Psoas muscle (tissue), 7 donors: ENCODE measurements at regions not wholly inside any gene's neighbourhood (a gene's known extent, or its start where the extent isn't known, plus 50 kb on each side); places are given as distances from the start of the nearest gene placed in this dataset.

Source experiments
- ATAC-seq, 4 donors: fragments of 200-7000 bp; cut with Tn5 transposase; one replicate each; pipeline ENCODE4 v1.9.1; 2020; ENCODE audit warnings: moderate library complexity in 3 of 4, mild to moderate bottlenecking in 2 of 4
- DNase-seq, 2 donors: peaks; one replicate each; pipeline ENCODE4 v3.0.0-alpha.2; 2020
- H3K27ac ChIP-seq: fragments of 200-600 bp; one replicate; pipeline ENCODE4 v1.8.0; 2022
- H3K27me3 ChIP-seq, 3 donors: fragments of 200-600 bp in 1 of 3; one replicate each; pipeline versions ENCODE4 v1.6.1 to v1.8.0; 2013 to 2022; ENCODE audit warnings: low read length in 2 of 3, mild to moderate bottlenecking in 2 of 3, moderate library complexity in 1 of 3; ENCODE audit not compliant: insufficient read depth in 3 of 3
- H3K36me3 ChIP-seq, 2 donors: fragments of 200-600 bp in 1 of 2; one replicate each; pipeline versions ENCODE4 v1.6.1 to v1.8.0; 2013 to 2022; ENCODE audit warnings: low read depth in 1 of 2, mild to moderate bottlenecking in 1 of 2, moderate library complexity in 1 of 2; ENCODE audit not compliant: insufficient read depth in 1 of 2
- H3K4me1 ChIP-seq: fragments of 200-600 bp; one replicate; pipeline ENCODE4 v1.8.0; 2022
- H3K4me3 ChIP-seq: fragments of 200-600 bp; one replicate; pipeline ENCODE4 v1.8.0; 2022; ENCODE audit warnings: mild to moderate bottlenecking
- H3K9me3 ChIP-seq: fragments of 200-600 bp; one replicate; pipeline ENCODE4 v1.8.0; 2022
- WGBS, 3 donors: extraction: QIAGEN DNeasy Blood & Tissue Kit; methylation state at CpG; one replicate each; pipeline versions ENCODE4 v1.1.6 to v1.1.7; 2013; 5-methylcytosine and 5-hydroxymethylcytosine counted together
- intact Hi-C, 2 donors: fragments of 100-400 bp; cut with DNase I; formaldehyde crosslinking; loops; one replicate each; pipeline versions ENCODE4 v1.11.0 to v1.14.2; 2022
- TF ChIP-seq, protein P1 (sequence below): fragments of 200-600 bp; IDR thresholded peaks from one replicate; pipeline ENCODE4 v1.8.0; 2022; ENCODE audit warnings: antibody characterized with exemption
- donor health status: healthy with polysubstance abuse.
- donor health status: DM: no; HTN: no; CAD: no; lungs with moderate emphysema.
- donor health status: Bipolar disorder and iron deficiency.
- donor health status: healthy.
- donor health status: DM: yes; HTN: yes; CAD: no.
- donor health status: DM: no; HTN: no; CAD: no.
- donor health status: DM: yes; HTN: yes; CAD: no.

DNA sequence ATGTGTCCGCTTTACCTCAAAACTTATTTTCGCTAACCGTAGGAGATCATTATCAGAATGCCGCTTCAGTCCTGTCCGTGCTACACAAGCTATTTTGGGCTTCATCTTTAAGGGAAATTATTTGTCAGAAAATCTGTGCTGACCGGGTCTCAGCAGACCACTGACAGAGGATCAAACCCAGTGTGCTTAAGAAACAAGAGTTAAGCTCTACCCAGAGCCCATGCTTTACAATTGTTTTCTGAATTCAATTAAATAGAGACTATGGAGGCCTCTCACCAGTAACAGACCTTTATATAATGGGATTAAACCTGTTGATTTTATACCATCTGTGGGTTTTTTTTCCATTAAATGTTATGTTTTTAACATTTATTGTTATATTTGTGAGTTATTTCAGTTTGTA, 1956.7 kb upstream of the PIK3C3 start:
- Histone ChIP-seq H3K4me1 (no peaks in the 10 kb centered on the region), H3K36me3 (no peaks in the 10 kb centered on the region), H3K9me3 (no peaks in the 10 kb centered on the region), H3K4me3 (no peak overlapping the region), H3K27me3 (no peaks in the 10 kb centered on the region), H3K27ac (no peak overlapping the region)
- TF ChIP-seq, protein P1, sequence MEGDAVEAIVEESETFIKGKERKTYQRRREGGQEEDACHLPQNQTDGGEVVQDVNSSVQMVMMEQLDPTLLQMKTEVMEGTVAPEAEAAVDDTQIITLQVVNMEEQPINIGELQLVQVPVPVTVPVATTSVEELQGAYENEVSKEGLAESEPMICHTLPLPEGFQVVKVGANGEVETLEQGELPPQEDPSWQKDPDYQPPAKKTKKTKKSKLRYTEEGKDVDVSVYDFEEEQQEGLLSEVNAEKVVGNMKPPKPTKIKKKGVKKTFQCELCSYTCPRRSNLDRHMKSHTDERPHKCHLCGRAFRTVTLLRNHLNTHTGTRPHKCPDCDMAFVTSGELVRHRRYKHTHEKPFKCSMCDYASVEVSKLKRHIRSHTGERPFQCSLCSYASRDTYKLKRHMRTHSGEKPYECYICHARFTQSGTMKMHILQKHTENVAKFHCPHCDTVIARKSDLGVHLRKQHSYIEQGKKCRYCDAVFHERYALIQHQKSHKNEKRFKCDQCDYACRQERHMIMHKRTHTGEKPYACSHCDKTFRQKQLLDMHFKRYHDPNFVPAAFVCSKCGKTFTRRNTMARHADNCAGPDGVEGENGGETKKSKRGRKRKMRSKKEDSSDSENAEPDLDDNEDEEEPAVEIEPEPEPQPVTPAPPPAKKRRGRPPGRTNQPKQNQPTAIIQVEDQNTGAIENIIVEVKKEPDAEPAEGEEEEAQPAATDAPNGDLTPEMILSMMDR, result no peak
- 90 to 93% (median 93%) methylated on average over 6 of the region's 6 CpGs for WGBS, 3 donors
- ATAC-seq (no peak), DNase-seq (no peak)
- intact Hi-C loops, result no loop called here

- intact Hi-C loops, result loop anchor here in 1 of 2 donors (5.0 kb wide), 1 partner anchor 1253 kb away; no protein-coding TSS in a partner anchor
These were observed 1960.5 kb upstream of the PIK3C3 start for GRCh38 chr18:39994498-39994897.

GRCh38 chr18:39991696-39992265, 1963.3 kb upstream of the PIK3C3 start:
- WGBS, 3 donors, result 67 to 69% (median 68%) methylated on average over 6 of the region's 6 CpGs
- Histone ChIP-seq H3K27ac (no peak overlapping the region), H3K4me3 (no peak overlapping the region), H3K27me3 (no peaks in the 10 kb centered on the region), H3K9me3 (no peaks in the 10 kb centered on the region), H3K36me3 (no peaks in the 10 kb centered on the region), H3K4me1 (no peaks in the 10 kb centered on the region)
- TF ChIP-seq, protein P1, result no peak
- intact Hi-C loops, result loop anchor here in 1 of 2 donors (5.0 kb wide), 1 partner anchor 1256 kb away; no protein-coding TSS in a partner anchor
- ATAC-seq, result no peak
- no peak for DNase-seq

More at GRCh38 chr18:39994498-39994897, 1960.5 kb upstream of the PIK3C3 start:
- H3K27me3 ChIP-seq, result no peaks in the 10 kb centered on the region
- no peaks in the 10 kb centered on the region for H3K9me3 ChIP-seq
- no peak overlapping the region for H3K27ac ChIP-seq
- no peaks in the 10 kb centered on the region for H3K36me3 ChIP-seq
- H3K4me3 ChIP-seq, result no peak overlapping the region
- DNase-seq, result no peak
- H3K4me1 ChIP-seq, result no peaks in the 10 kb centered on the region
- 91 to 96% (median 94%) methylated on average over 2 of the region's 2 CpGs for WGBS, 3 donors
- TF ChIP-seq, protein P1, result no peak
- ATAC-seq, result no peak

- DNase-seq, result no peak
- no peaks in the 10 kb centered on the region for H3K4me1 ChIP-seq
- no peaks in the 10 kb centered on the region for H3K36me3 ChIP-seq
- H3K27ac ChIP-seq, result no peak overlapping the region
- no peaks in the 10 kb centered on the region for H3K27me3 ChIP-seq
- H3K9me3 ChIP-seq, result no peaks in the 10 kb centered on the region
- TF ChIP-seq, protein P1, result no peak
- intact Hi-C loops, result loop anchor here in 1 of 2 donors (5.0 kb wide), 1 partner anchor 1257 kb away; no protein-coding TSS in a partner anchor
- no peak for ATAC-seq
- no peak overlapping the region for H3K4me3 ChIP-seq
These were observed 1964.5 kb upstream of the PIK3C3 start for GRCh38 chr18:39990540-39990939.

- Histone ChIP-seq H3K9me3 (no peaks in the 10 kb centered on the region), H3K36me3 (no peaks in the 10 kb centered on the region), H3K27me3 (no peaks in the 10 kb centered on the region), H3K4me3 (no peak overlapping the region), H3K27ac (no peak overlapping the region), H3K4me1 (no peaks in the 10 kb centered on the region)
- DNase-seq (no peak), ATAC-seq (no peak)
- 90 to 93% (median 92%) methylated on average over 9 of the region's 9 CpGs for WGBS, 3 donors
- intact Hi-C loops, result no loop called here
- TF ChIP-seq, protein P1, result no peak
These were observed 1978.3 kb upstream of the PIK3C3 start for GRCh38 chr18:39976771-39977170.
